ENCODE measurements at regions not wholly inside any gene's neighbourhood (a gene's known extent, or its start where the extent isn't known, plus 50 kb on each side); places are given as distances from the start of the nearest gene placed in this dataset.

DNA sequence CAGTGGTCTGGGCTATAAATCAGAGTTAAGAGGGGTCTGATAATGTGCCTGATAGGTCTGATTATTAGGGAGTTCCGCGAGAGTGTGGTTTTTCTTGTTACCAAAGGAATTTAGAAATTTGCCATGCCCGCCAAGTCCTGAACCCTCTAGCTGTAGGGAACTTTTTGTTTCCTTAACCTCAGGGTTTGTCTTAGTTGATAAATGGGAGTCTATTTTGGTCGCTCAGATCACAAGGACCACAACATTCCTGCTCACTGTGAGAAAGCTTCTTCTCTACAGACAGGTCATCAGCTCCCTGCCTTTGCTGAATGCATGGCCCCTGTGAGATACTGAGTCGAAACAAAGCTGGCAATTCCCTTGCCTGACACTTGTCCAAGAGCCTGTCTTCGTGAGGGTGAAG is 497.8 kb downstream of the HS3ST4 start:
- H3K27ac Mint-ChIP-seq = no peak overlapping the region
- no peaks in the 10 kb centered on the region for H3K4me1 Mint-ChIP-seq (ENCODE audit: low read depth in 2 of 2)
- no peaks in the 10 kb centered on the region for H3K36me3 Mint-ChIP-seq (ENCODE audit: insufficient read depth)
- ATAC-seq (replicated peaks) (no peak), DNase-seq (no peak)
- H3K4me3 Mint-ChIP-seq = no peak overlapping the region
- peaks cover 25 to 27% of the 10 kb centered on the region in 2 donors for H3K27me3 Mint-ChIP-seq
- peaks cover 7 to 14% of the 10 kb centered on the region in 2 donors for H3K9me3 Mint-ChIP-seq

DNA sequence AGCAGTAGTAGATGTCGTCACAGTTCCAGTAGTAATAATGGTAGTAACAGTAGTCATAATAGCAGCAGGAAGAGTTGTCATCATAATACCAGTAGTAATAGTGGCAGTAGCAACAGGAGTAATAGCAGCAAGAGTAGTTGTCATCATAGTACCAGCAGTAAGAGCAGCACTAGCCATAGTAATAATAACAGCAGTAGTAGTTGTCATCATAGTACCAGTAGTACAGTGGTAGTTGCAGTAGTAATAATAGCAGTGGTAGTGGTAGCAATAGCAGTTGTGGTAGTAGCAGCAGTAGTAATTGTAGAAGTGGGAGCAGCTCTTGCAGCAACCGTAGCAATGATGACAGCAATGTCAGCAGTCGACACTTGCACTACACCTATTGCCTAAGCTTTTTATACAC is 502.8 kb downstream of the HS3ST4 start:
- no peaks in the 10 kb centered on the region for H3K4me1 Mint-ChIP-seq (ENCODE audit: low read depth in 2 of 2)
- H3K27me3 Mint-ChIP-seq = peaks cover 0 to 6% of the 10 kb centered on the region in 2 donors
- no peak overlapping the region for H3K4me3 Mint-ChIP-seq
- H3K9me3 Mint-ChIP-seq = peaks cover 6 to 14% of the 10 kb centered on the region in 2 donors
- no peak for DNase-seq
- no peak overlapping the region for H3K27ac Mint-ChIP-seq
- ATAC-seq (replicated peaks) = no peak
- H3K36me3 Mint-ChIP-seq (ENCODE audit: insufficient read depth) = peaks cover 2% of the 10 kb centered on the region

DNA sequence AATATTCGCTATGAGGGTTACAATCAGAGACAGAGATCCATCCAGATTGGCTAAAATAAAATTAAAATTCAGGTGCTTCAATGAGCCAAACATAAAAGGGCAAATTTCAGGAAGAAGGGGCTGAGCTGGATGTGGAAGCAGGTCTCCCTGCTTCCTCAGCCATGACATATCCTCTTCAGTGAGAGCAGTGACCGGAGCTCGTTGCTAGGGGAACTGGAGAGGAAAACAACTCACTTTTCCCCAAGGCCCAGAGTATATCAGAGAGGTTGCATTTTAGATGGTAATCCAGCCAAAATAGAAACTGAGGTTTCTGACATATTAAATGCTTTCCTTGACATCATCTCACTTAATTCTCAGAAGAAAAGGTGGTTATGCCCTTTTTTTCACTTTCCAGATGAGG is 503.5 kb downstream of the HS3ST4 start:
- Mint-ChIP-seq H3K4me1 (ENCODE audit: low read depth in 2 of 2) (no peaks in the 10 kb centered on the region), H3K36me3 (ENCODE audit: insufficient read depth) (peaks cover 2% of the 10 kb centered on the region), H3K27ac (no peak overlapping the region), H3K4me3 (no peak overlapping the region), H3K27me3 (peaks cover 0 to 6% of the 10 kb centered on the region in 2 donors), H3K9me3 (peaks cover 6 to 14% of the 10 kb centered on the region in 2 donors)
- ATAC-seq (replicated peaks) = no peak
- DNase-seq = no peak

DNA sequence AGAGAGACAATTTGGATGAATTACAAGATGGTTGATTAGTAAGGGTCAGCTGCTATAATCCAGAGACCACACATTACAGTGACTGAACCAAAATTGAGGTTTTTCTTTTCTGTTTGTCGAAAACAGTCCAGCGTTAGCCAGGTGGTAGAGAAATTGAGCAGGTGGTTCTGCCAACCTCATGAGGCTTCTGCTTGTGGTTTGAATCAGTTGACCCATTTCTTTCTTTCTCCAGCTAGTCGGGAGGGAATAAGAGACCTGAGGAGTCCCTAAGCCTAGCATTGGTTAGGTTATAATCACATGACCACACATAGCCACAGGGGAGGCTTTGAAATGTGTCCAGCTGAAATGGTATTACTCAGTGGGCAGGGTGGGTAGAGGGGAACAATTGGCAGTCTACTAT is 504.6 kb downstream of the HS3ST4 start:
- peaks cover 2% of the 10 kb centered on the region for H3K36me3 Mint-ChIP-seq (ENCODE audit: insufficient read depth)

DNA sequence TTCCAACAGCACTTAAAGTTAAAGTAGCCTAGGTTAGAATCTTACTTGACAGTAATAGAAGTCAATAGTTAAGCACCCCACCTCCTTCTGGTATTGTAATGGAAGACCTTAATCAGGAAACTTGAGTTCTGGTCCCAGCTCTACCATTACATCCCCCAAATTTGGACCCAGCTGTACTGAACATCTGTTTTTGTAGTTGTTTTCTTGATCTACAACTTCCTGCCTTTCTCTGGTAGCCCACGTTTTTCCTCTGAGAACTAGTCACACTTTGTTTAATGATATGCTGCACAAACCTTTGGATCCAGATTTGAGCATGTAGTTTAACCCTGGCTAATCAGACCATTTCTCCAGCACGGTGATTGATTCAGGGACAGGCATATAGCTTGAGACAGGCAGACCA is 505.0 kb downstream of the HS3ST4 start:
- peaks cover 2% of the 10 kb centered on the region for H3K36me3 Mint-ChIP-seq (ENCODE audit: insufficient read depth)
- peaks cover 6 to 14% of the 10 kb centered on the region in 2 donors for H3K9me3 Mint-ChIP-seq
- H3K27me3 Mint-ChIP-seq = no peaks in the 10 kb centered on the region
- H3K4me1 Mint-ChIP-seq (ENCODE audit: low read depth in 2 of 2) = no peaks in the 10 kb centered on the region
- no peak for DNase-seq
- no peak overlapping the region for H3K27ac Mint-ChIP-seq
- H3K4me3 Mint-ChIP-seq = no peak overlapping the region
- ATAC-seq (replicated peaks) = no peak

More for the DNA sequence above, 504.6 kb downstream of the HS3ST4 start:
- ATAC-seq (replicated peaks) = no peak
- Mint-ChIP-seq H3K4me3 (no peak overlapping the region), H3K4me1 (ENCODE audit: low read depth in 2 of 2) (no peaks in the 10 kb centered on the region), H3K9me3 (peaks cover 6 to 14% of the 10 kb centered on the region in 2 donors), H3K27ac (no peak overlapping the region), H3K27me3 (peaks cover 0 to 2% of the 10 kb centered on the region in 2 donors)
- no peak for DNase-seq

DNA sequence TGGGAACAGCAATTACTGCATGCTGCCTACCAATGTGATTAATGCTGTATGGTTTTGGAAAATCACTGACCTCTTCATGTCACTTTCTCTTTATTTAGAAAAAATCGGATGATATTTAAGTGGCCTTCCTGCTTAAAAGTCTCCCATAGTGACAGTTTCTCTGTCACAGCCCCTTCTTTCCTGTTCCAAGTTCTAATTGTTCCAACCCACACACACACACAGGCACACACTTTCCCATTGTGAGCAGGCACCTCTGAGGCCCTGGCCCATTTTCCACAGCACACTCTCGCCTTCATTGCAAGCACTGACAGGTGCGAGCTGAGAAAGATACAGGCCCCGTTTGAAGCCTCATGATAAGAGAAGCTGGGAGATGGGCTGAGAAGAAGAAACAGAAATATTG is 505.9 kb downstream of the HS3ST4 start:
- H3K27me3 Mint-ChIP-seq = no peaks in the 10 kb centered on the region
- DNase-seq = no peak
- no peak overlapping the region for H3K27ac Mint-ChIP-seq
- no peaks in the 10 kb centered on the region for H3K4me1 Mint-ChIP-seq (ENCODE audit: low read depth in 2 of 2)
- H3K9me3 Mint-ChIP-seq = peaks cover 6 to 14% of the 10 kb centered on the region in 2 donors
- H3K36me3 Mint-ChIP-seq (ENCODE audit: insufficient read depth) = peaks cover 2% of the 10 kb centered on the region
- H3K4me3 Mint-ChIP-seq = no peak overlapping the region
- no peak for ATAC-seq (replicated peaks)

DNA sequence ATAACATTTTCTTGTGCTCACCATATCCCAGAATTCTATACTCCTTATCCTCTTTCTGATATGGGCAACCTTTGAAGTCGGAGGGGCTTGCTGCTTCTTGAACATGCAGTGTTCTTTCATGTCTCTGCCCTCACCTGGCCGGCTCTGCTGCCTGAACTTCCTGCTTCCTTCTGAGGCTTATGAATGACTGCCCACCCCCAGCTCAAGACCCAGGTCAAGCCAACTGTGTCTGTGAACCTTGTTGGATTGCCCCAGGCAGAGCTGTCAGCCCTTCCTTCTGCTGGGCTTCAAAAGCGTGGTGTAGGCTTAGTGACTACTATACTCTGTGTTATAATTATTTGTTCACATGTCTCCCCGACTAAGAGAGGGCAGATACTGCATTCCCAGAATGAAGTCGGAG is 506.5 kb downstream of the HS3ST4 start:
- Mint-ChIP-seq H3K27ac (no peak overlapping the region), H3K27me3 (no peaks in the 10 kb centered on the region), H3K9me3 (peaks cover 6 to 13% of the 10 kb centered on the region in 2 donors), H3K36me3 (ENCODE audit: insufficient read depth) (peaks cover 2% of the 10 kb centered on the region), H3K4me1 (ENCODE audit: low read depth in 2 of 2) (no peaks in the 10 kb centered on the region), H3K4me3 (no peak overlapping the region)
- DNase-seq (no peak), ATAC-seq (replicated peaks) (no peak)

DNA sequence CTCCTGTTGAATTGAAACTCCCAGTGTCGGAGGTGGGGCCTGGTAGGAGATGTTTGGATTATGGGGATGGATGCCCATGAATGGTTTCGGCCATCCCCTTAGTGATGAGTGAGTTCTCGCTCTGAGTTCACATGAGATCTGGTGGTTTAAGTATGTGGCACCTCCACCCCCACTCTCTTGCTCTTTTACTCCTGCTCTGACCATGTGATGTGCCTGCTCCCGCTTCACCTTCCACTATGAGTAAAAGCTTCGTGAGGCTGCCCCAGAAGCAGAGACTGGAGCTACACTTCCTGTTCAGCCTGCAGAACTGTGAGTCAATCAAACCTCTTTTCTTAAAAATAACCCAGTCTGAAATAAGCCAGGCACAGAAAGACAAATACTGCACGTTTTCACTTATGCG is 512.4 kb downstream of the HS3ST4 start:
- DNase-seq (no peak), ATAC-seq (replicated peaks) (no peak)
- Mint-ChIP-seq H3K4me1 (ENCODE audit: low read depth in 2 of 2) (peaks cover 0 to 1% of the 10 kb centered on the region in 2 donors), H3K36me3 (ENCODE audit: insufficient read depth) (no peaks in the 10 kb centered on the region), H3K27me3 (peaks cover 6 to 23% of the 10 kb centered on the region in 2 donors), H3K9me3 (peaks cover 0 to 1% of the 10 kb centered on the region in 2 donors), H3K27ac (no peak overlapping the region), H3K4me3 (no peak overlapping the region)

DNA sequence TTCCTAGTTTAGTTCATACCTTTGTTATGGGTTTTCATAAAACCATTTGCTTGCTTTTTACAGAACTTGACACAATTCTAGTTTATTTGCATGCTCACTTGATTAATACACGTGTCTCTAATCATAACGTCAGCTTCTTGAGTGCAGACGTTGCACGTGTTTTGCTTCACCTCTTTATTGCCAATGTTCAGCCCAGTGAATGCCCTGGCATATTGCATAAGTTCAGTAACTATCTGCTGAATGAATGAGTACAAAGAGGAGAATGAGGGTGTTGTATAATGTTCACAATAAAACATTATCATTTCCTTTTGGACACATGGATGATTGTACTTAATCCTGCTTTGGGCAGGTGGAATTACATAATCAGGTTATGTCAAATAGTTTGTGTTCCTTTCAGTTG is 519.8 kb downstream of the HS3ST4 start:
- H3K27ac Mint-ChIP-seq = no peak overlapping the region
- peaks cover 6% of the 10 kb centered on the region in 2 donors for H3K9me3 Mint-ChIP-seq
- no peaks in the 10 kb centered on the region for H3K36me3 Mint-ChIP-seq (ENCODE audit: insufficient read depth)
- DNase-seq (no peak), ATAC-seq (replicated peaks) (no peak)
- no peak overlapping the region for H3K4me3 Mint-ChIP-seq
- no peaks in the 10 kb centered on the region for H3K4me1 Mint-ChIP-seq (ENCODE audit: low read depth in 2 of 2)
- H3K27me3 Mint-ChIP-seq = peaks cover 5 to 27% of the 10 kb centered on the region in 2 donors

DNA sequence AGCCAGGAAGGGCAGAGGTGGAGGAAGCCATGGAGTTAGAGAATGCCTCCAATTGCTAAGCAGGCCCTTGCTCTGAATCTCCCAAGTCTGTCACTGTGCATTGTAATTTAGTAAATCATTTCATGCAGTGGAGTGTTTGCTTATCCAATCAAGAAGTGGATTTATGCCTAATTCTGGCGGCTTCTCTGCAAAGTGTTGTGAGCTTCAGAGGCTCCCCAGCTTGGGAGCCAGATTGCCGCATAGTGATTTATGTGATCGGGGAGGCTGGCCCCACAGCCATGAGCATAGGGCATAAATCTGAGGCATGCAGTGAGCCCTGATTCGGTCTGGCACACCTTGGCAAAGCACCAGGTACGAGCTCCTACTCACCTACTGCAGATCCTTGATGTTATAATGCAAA is 520.8 kb downstream of the HS3ST4 start:
- Mint-ChIP-seq H3K27ac (no peak overlapping the region), H3K4me1 (ENCODE audit: low read depth in 2 of 2) (no peaks in the 10 kb centered on the region), H3K27me3 (peaks cover 5 to 21% of the 10 kb centered on the region in 2 donors), H3K36me3 (ENCODE audit: insufficient read depth) (no peaks in the 10 kb centered on the region), H3K4me3 (no peak overlapping the region), H3K9me3 (peaks cover 4 to 6% of the 10 kb centered on the region in 2 donors)
- DNase-seq (no peak), ATAC-seq (replicated peaks) (no peak)

DNA sequence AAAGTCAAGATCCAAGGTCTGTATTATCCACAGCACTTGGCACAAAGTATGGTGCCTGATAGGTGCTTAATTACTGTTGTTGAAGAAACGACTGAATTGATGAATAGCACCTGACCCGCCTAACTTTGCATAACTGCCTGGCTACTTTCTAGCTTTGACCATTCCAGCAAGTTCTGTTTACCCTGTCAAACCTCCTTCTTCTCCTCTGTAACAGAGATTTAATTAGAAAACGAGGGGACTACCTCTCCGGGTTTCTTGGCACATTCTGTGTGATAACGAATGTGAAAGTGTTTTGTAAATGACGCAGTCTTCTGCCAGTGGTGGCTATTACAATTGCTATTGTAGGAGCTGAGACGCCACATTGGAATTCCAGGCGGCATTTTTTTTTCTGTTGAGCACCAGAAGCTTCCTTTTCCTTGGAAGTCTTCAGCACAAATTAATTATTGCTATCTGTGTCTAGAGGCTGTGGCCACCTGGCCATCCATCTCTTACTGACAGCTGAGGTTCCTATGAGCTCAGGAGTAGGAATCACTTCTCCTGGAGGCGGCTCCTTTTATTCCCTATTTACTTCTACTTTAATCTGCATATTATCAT is 522.9 kb downstream of the HS3ST4 start:
- Mint-ChIP-seq H3K27me3 (peaks cover 12 to 21% of the 10 kb centered on the region in 2 donors), H3K9me3 (peaks cover 4 to 6% of the 10 kb centered on the region in 2 donors), H3K27ac (no peak overlapping the region), H3K4me1 (ENCODE audit: low read depth in 2 of 2) (no peaks in the 10 kb centered on the region), H3K36me3 (ENCODE audit: insufficient read depth) (no peaks in the 10 kb centered on the region), H3K4me3 (no peak overlapping the region)
- no peak for DNase-seq
- ATAC-seq (replicated peaks) = no peak

DNA sequence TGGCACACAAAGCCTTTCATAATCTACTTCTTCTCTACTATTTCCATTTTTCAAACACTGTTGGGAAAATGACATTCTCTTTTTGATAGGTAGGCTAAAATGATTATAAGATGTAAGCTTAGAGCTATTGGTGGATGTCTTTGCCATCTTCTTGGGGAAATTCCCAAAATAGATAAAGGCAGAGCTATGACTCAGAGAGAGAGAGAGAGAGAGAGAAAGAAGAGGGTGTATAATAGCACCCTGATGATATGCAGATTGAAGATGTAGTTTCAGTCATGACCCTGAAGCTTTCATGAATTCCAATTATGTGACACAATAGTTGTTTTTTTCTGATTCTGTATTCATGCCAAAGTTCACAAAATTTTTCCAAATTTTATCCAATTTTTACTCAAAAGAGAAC is 529.1 kb downstream of the HS3ST4 start:
- Mint-ChIP-seq H3K27me3 (peaks cover 6 to 13% of the 10 kb centered on the region in 2 donors), H3K4me1 (ENCODE audit: low read depth in 2 of 2) (no peaks in the 10 kb centered on the region), H3K4me3 (no peak overlapping the region), H3K9me3 (no peaks in the 10 kb centered on the region), H3K36me3 (ENCODE audit: insufficient read depth) (no peaks in the 10 kb centered on the region), H3K27ac (no peak overlapping the region)
- DNase-seq (no peak), ATAC-seq (replicated peaks) (no peak)

DNA sequence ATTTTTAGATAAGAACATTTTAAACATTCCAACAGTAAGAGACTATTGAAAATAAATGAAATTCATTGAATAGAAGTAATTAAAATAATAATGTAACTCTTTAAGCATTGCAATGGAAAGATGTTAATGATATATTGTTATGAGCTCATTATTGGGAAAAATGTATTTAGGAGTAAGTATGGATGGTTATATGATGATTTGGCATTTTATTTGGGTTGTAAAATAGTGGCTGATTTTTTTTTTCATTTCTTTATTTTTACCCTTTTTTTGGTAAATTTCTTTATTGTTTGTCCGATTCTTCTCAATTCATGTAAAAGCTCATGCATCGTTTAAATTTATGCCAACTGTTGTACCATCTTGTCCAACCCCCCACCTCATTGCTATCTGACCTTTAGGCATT is 539.9 kb downstream of the HS3ST4 start:
- DNase-seq = no peak
- Mint-ChIP-seq H3K36me3 (ENCODE audit: insufficient read depth) (no peaks in the 10 kb centered on the region), H3K4me1 (ENCODE audit: low read depth in 2 of 2) (no peaks in the 10 kb centered on the region), H3K4me3 (no peak overlapping the region), H3K27me3 (no peaks in the 10 kb centered on the region), H3K27ac (no peak overlapping the region), H3K9me3 (no peaks in the 10 kb centered on the region)
- ATAC-seq (replicated peaks) = no peak

DNA sequence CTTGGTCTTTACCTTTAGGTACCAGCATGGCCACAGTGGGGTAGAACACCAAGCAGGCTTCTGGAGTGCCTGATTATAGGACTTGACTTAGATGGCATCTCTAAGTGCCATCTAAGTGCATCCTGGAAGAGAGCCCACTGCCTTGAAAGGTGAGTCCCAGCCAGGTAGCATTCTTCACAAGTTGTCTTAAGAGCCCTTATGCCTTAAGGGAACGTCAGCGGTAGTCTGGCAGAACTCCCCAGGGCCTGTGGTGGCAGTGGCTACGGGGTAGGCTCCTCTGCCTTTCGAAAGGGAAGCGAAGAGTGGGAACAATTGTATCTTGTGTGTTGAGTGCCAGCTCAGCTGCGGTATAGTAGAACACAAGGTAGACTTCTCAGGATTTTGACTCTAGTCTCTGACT is 549.0 kb downstream of the HS3ST4 start:
- no peak overlapping the region for H3K27ac Mint-ChIP-seq
- H3K9me3 Mint-ChIP-seq = peaks cover 7 to 13% of the 10 kb centered on the region in 2 donors
- DNase-seq (no peak), ATAC-seq (replicated peaks) (no peak)
- peaks cover 11 to 36% of the 10 kb centered on the region in 2 donors for H3K27me3 Mint-ChIP-seq
- H3K4me1 Mint-ChIP-seq (ENCODE audit: low read depth in 2 of 2) = no peaks in the 10 kb centered on the region
- no peak overlapping the region for H3K4me3 Mint-ChIP-seq
- no peaks in the 10 kb centered on the region for H3K36me3 Mint-ChIP-seq (ENCODE audit: insufficient read depth)

Measured in effector memory CD8-positive, alpha-beta T cell (primary cell).